IPS-18c (cell line): ENCODE measurements at regions not wholly inside any gene's neighbourhood (a gene's known extent, or its start where the extent isn't known, plus 50 kb on each side); places are given as distances from the start of the nearest gene placed in this dataset.
"Not testable (repeated sequence)": the region's sequence is repeated elsewhere in the genome, so short reads cannot be mapped to it uniquely, and the experiment has no call there.

Experiments
- H3K4me3 ChIP-seq: 2 replicates; pipeline ENCODE4 v1.7.0; 2013; ENCODE audit warnings: low read depth, mild to moderate bottlenecking, low read length, moderate library complexity; ENCODE audit not compliant: insufficient read depth
- H3K9me3 ChIP-seq: one replicate; pipeline ENCODE4 v1.6.1; 2013; ENCODE audit warnings: mild to moderate bottlenecking, low read length, moderate library complexity; ENCODE audit not compliant: control insufficient read depth, insufficient read depth

DNA sequence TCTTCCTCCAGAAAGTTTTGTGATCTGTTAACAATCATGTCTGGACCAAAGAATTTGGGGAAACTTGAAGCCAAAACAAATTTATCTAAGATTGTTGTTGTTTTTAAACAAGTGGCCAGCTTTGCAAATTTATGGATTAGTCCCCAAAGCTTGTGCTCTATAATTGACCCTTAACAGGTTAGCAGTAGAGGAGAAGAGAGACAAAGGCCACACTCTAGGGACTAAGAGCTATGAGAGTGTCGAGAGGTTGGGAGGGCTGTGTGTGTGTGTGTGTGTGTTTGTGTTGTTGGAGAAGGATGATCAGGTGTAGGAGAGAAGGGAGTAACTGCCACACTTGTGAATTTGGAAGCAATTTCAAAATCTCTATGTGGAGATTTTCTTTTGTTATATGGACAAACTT lies 367.3 kb downstream of the KCNRG start:
- Histone ChIP-seq H3K4me3 (no peak overlapping the region), H3K9me3 (no peaks in the 10 kb centered on the region)

DNA sequence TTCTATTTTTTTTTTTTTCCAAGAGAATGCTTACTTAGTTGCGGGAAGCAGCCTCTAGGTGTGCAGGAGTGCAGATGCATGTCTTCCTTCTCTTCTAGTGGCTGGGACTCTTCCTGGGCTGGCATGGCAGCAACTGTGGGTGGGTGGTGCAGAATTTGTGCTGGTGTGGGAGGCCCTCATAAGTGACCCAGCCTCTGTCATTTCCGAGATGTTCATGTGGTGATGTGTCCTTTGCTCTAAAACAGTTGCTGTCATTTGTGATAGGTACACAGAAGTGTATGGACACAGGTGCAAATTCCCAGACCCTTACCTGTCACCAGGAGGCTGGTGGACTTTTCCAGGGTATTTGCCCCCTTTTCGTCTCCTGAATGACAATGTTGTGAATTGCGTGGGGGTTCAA lies 367.7 kb downstream of the KCNRG start:
- no peaks in the 10 kb centered on the region for H3K9me3 ChIP-seq
- no peak overlapping the region for H3K4me3 ChIP-seq

- Histone ChIP-seq H3K9me3 (no peaks in the 10 kb centered on the region), H3K4me3 (no peak overlapping the region)
Measured at GRCh38 chr13:50384724-50385123, 369.5 kb downstream of the KCNRG start.

GRCh38 chr13:50386541-50387050 lies 371.4 kb downstream of the KCNRG start:
- Histone ChIP-seq H3K9me3 (no peaks in the 10 kb centered on the region), H3K4me3 (no peak overlapping the region)

DNA sequence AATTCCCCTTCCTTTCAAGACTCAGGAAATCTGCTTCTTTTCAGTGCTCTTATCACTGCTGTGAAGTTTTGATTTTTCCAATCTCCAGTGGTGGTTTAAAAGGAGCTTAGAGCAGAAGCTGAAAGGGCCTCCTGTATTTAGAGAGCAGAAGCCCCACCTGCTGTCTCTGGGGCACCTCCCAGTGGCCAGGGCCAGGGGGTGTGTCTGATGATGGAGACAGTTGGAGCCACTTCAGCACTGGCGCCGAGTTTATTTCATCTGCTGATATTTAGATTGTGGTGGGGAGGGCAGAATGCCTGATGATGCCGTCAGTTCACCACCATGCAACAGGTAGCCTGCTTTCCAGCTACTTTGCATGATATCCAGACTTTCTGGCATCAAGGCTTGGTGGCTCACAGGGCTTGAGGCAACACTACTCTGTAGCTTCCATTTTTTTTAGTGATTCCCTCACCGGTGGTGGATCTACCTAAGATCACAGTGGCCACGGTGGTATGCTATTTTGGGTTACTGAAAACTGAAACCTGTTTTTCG lies 371.9 kb downstream of the KCNRG start:
- no peak overlapping the region for H3K4me3 ChIP-seq
- H3K9me3 ChIP-seq, result no peaks in the 10 kb centered on the region

DNA sequence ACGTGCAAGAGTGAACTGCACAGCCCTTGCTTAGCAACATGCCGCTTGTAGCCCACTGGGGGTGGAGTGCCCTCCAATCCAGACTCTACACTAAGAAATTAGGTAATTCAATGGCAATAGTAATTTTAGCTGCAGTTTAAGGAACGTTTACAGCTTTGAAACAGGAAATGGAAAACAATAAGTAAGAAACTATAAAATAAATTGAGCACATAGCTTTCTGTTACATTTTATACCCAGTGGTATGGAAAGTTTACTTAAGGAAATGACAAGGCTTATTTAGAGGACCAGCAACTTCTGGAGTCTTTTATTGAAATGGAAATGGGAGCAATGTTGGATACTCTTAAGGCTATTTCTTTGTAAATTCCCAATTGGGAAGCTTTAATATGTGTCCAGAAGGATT lies 373.2 kb downstream of the KCNRG start:
- Histone ChIP-seq H3K9me3 (no peaks in the 10 kb centered on the region), H3K4me3 (no peak overlapping the region)

GRCh38 chr13:50389726-50390125 lies 374.5 kb downstream of the KCNRG start:
- H3K9me3 ChIP-seq, result no peaks in the 10 kb centered on the region
- H3K4me3 ChIP-seq, result no peak overlapping the region

DNA sequence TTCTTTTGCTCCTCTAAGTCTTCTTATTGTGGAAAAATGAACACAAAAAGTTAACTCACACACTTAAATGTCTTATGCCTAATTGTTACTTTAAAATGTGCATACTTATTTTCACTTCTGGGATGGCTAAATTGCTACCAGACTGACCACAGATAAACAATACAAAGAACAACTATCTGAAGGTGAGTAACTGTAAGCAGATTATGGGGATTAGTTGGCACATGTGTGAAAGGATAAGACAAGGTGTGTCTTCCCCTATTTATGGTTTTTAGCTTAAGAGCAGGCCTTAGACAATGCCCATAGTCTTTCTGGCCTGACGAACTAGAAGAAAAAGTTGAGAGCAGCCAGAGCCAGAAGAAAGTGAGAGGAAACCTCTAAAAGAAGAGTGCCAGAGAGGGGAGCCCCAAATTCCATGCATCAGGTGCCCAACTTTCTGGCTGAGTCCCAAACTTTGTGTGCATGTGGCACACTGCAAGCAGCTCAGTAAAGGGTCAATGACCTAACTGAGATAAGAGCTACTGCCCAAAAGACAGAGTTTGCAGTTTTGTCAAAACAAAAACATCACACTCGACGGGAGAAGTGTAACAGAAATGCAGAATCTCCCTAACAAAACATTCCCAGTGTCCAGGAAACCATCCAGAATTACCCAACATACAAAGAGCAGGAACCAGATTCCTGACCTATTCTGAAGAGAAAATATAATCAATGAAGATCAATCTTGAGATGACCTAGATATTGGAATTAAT lies 375.4 kb downstream of the KCNRG start:
- H3K4me3 ChIP-seq, result no peak overlapping the region
- no peaks in the 10 kb centered on the region for H3K9me3 ChIP-seq

DNA sequence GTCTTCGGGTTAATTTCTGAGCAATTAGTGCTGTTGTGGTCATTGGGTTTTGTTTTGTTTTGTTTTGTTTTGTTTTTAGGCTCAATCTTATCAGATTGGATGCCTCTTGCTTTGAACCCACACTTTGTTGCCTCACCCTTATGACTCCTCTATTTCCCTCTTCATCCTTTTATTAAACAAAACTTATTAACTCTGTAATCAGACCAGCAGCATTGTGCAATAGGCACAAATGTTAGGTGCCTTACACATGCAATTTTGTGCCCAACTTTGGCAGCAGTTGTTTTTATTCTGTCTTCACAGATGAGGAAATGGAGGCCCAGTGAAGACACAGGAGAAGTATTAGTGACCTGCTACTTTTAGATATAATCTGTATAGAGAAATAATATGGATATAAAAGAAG lies 377.7 kb downstream of the KCNRG start:
- H3K4me3 ChIP-seq, result no peak overlapping the region
- H3K9me3 ChIP-seq, result no peaks in the 10 kb centered on the region

- H3K9me3 ChIP-seq, result no peaks in the 10 kb centered on the region
- H3K4me3 ChIP-seq, result no peak overlapping the region
Measured at GRCh38 chr13:50393628-50394027, 378.4 kb downstream of the KCNRG start.

GRCh38 chr13:50396001-50396400 lies 380.8 kb downstream of the KCNRG start:
- no peaks in the 10 kb centered on the region for H3K9me3 ChIP-seq

GRCh38 chr13:50396618-50397017 lies 381.4 kb downstream of the KCNRG start:
- not testable (repeated sequence) for H3K9me3 ChIP-seq

More at GRCh38 chr13:50396001-50396400, 380.8 kb downstream of the KCNRG start:
- no peak overlapping the region for H3K4me3 ChIP-seq

GRCh38 chr13:50400035-50400726 lies 384.9 kb downstream of the KCNRG start:
- Histone ChIP-seq H3K4me3 (no peak overlapping the region), H3K9me3 (no peaks in the 10 kb centered on the region)

More at GRCh38 chr13:50396618-50397017, 381.4 kb downstream of the KCNRG start:
- not testable (repeated sequence) for H3K4me3 ChIP-seq

DNA sequence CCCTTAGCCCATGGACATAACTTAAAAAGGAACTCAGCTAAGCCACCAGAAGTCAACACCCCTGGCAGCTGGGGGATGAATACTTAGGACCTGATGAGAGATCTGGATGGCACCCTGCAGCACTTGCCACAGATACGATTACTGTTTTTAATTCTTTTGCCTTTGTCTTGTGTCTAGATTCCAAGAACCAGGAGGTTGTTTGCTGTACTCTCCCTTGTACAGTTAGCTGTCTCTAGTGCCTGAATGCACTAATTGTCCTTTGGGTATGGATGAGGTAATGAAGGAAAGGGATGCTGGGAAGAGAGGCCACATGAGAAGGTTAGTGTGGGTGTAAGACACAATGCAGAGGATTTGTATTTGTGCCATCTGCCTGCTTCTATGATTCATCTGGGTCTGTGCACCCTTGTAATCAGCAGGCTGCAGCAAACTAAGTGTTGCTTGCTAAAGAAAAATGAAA lies 385.8 kb downstream of the KCNRG start:
- Histone ChIP-seq H3K4me3 (no peak overlapping the region), H3K9me3 (no peaks in the 10 kb centered on the region)

GRCh38 chr13:50401721-50402465 lies 386.6 kb downstream of the KCNRG start:
- Histone ChIP-seq H3K4me3 (no peak overlapping the region), H3K9me3 (no peaks in the 10 kb centered on the region)

DNA sequence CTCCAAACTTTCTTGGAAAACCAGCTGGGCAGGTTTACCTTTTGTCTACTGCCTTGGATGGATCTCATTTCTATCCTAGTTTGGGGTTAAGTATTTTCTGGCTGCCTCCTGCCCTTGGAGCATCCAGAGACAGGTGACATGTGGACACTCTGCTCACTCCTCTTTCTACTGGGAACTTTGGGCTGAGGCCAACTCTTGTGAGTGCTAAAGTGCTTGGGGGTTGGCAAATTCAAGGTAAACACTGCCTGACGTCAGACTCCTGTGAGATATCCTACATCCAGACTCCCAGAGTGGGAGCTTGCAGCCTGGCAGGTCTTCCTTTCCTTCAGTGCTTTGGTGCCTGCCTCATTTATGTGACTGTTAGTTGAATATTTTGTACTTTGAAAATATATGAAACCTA lies 388.1 kb downstream of the KCNRG start:
- H3K9me3 ChIP-seq, result no peaks in the 10 kb centered on the region
- no peak overlapping the region for H3K4me3 ChIP-seq

DNA sequence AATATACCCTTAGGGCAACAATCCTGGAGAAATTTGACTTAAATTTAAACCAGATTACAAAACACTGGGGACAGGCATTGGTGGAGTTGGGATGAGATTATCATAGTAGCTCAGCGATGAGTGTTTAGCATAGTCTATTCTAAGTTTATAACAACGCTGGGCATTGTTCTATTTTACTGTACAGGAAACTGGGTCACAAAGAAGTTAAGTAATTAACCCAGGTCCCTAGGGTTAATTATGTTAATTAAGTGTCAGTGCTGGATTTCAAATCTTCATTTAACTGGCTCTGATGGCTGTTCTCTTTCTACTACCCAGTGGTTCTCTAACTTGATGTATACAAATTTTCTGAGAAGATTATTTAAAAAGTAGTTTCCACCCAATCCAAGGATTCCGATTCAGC lies 388.9 kb downstream of the KCNRG start:
- H3K4me3 ChIP-seq, result no peak overlapping the region
- H3K9me3 ChIP-seq, result no peaks in the 10 kb centered on the region
